ENCODE measurements at regions not wholly inside any gene's neighbourhood (a gene's known extent, or its start where the extent isn't known, plus 50 kb on each side); places are given as distances from the start of the nearest gene placed in this dataset.

DNA sequence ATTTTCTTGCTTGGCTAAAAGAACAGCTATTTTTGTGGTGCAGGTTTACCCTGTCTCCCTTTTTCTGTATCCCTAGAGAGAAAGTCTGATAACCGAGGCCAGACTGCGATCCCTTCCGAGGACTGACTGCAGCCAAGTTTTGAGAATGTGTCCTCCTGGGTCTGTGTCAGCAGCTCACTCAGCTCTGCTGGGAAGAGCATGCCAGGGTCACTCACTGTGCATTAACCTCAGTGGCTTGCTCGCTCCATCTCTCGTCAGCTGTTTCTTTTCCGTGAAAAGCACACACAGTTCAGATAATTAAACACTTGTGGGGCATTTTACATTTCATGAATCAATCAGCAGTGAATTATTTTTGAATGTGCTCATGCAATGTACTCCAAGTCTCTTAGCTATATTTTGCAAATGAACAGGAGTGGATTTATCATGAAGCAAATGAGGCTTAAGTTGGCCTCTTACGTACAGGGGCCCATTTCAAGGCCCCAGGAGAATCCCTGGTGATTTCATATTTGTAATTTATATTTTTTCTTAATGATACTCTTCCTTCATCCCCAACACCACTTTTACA lies 252.1 kb downstream of the SMARCA2 start:
- Histone ChIP-seq H2AFZ (ENCODE audit: control insufficient read depth, low read depth, low read length) (no peak overlapping the region), H3K79me2 (ENCODE audit: control insufficient read depth, insufficient read depth, low read length) (no peaks in the 10 kb centered on the region), H3K9me3 (replicated peaks; ENCODE audit: control insufficient read depth, insufficient read depth, low read length) (no peaks in the 10 kb centered on the region; the same call in 1 of the 3 replicates), H3K36me3 (ENCODE audit: control insufficient read depth in 2 of 2, insufficient read depth in 2 of 2, low read length in 1 of 2) (no peaks in the 10 kb centered on the region), H3K4me1 (ENCODE audit: control insufficient read depth, insufficient read depth, low read length) (no peaks in the 10 kb centered on the region), H3K4me2 (ENCODE audit: control insufficient read depth, insufficient read depth) (no peak overlapping the region), H3K27ac (ENCODE audit: control insufficient read depth, insufficient read depth) (no peak overlapping the region), H3K27me3 (replicated peaks in 1 of 2; ENCODE audit: control insufficient read depth in 2 of 2, insufficient read depth in 2 of 2, low read length in 1 of 2) (no peaks in the 10 kb centered on the region; a peak in 1 of 4 replicates), H3K4me3 (no peak overlapping the region), H3K9ac (ENCODE audit: control insufficient read depth, insufficient read depth, low read length) (no peak overlapping the region), H4K20me1 (ENCODE audit: control insufficient read depth, insufficient read depth) (no peaks in the 10 kb centered on the region)
- ChIA-PET POLR2A (no interaction called here), SMC1A (ENCODE audit: uncharacterized antibody, unreplicated experiment) (interaction anchor here (0.7 to 1.5 kb wide), 4 partner anchors 10 to 187 kb away, joined by 3 to 6 read pairs (median 4); no protein-coding TSS in a partner anchor), RAD21 (ENCODE audit: unreplicated experiment) (no interaction called here), CTCF (interaction anchor here (0.6 kb wide), 1 partner anchor 949 kb away, joined by 3 read pairs; no protein-coding TSS in a partner anchor)
- TF ChIP-seq CEBPB (IDR thresholded peaks at IDR 0.05; ENCODE audit: borderline replicate concordance in 1 of 2, low read depth in 2 of 2, low read length in 2 of 2), result no peak
- no peak for TF ChIP-seq KAT2A (conservative IDR thresholded peaks at IDR 0.05; ENCODE audit: control insufficient read depth, low read depth, low read length)
- TF ChIP-seq TBL1XR1 (IDR thresholded peaks at IDR 0.05; ENCODE audit: low read depth, low read length), result no peak
- TF ChIP-seq NR2C1 (IDR thresholded peaks at IDR 0.05), result no peak
- TF ChIP-seq, protein P1, sequence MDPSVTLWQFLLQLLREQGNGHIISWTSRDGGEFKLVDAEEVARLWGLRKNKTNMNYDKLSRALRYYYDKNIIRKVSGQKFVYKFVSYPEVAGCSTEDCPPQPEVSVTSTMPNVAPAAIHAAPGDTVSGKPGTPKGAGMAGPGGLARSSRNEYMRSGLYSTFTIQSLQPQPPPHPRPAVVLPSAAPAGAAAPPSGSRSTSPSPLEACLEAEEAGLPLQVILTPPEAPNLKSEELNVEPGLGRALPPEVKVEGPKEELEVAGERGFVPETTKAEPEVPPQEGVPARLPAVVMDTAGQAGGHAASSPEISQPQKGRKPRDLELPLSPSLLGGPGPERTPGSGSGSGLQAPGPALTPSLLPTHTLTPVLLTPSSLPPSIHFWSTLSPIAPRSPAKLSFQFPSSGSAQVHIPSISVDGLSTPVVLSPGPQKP (IDR thresholded peaks at IDR 0.05; ENCODE audit: low read depth, low read length), result no peak
- in situ Hi-C loops (cut with MboI), result no loop called here
- FAIRE-seq, result no peak
- no peak for DNase-seq (ENCODE audit: low read depth, low spot score)
- no TSS peak for BruUV-seq (replicated peaks)
- ATAC-seq, result no peak
- 51% methylated on average over 7 of the region's 7 CpGs for WGBS (ENCODE audit: insufficient coverage, insufficient replicate concordance, low lambda C conversion rate, missing lambda C conversion rate)
- intact Hi-C loops (cut with micrococcal nuclease; ENCODE audit: unreplicated experiment), result no loop called here

DNA sequence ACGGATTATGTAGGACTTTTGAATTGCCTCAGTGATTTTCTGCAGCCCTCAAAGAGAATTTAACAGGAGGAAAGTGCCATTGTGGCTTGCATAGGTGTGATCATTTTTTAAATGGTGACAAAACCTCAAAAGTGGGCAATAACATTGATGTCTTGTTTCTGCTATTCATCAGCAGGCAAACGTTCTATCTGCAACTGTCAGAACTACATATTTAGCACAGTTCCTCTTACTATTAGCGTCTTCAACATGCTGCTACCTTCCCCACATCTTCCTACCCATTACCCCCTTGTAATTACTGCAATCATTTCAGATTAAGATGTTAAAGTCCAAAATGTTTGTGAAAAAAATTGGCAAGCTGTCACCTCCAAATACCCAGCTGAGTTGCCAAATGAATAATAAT lies 254.6 kb downstream of the SMARCA2 start:
- Histone ChIP-seq H3K79me2 (ENCODE audit: control insufficient read depth, insufficient read depth, low read length) (no peaks in the 10 kb centered on the region), H3K27me3 (replicated peaks in 1 of 2; ENCODE audit: control insufficient read depth in 2 of 2, insufficient read depth in 2 of 2, low read length in 1 of 2) (no peaks in the 10 kb centered on the region; a peak in 1 of 4 replicates), H3K27ac (ENCODE audit: control insufficient read depth, insufficient read depth) (no peak overlapping the region), H3K36me3 (ENCODE audit: control insufficient read depth in 2 of 2, insufficient read depth in 2 of 2, low read length in 1 of 2) (no peaks in the 10 kb centered on the region), H3K4me3 (no peak overlapping the region), H3K9me3 (replicated peaks; ENCODE audit: control insufficient read depth, insufficient read depth, low read length) (no peaks in the 10 kb centered on the region; the same call in 1 of the 3 replicates), H3K4me2 (ENCODE audit: control insufficient read depth, insufficient read depth) (no peak overlapping the region), H3K9ac (ENCODE audit: control insufficient read depth, insufficient read depth, low read length) (no peak overlapping the region), H3K4me1 (ENCODE audit: control insufficient read depth, insufficient read depth, low read length) (no peaks in the 10 kb centered on the region), H4K20me1 (ENCODE audit: control insufficient read depth, insufficient read depth) (no peaks in the 10 kb centered on the region), H2AFZ (ENCODE audit: control insufficient read depth, low read depth, low read length) (no peak overlapping the region)
- intact Hi-C loops (cut with micrococcal nuclease; ENCODE audit: unreplicated experiment), result loop anchor here (10.0 kb wide), 1 partner anchor 1545 kb away; no protein-coding TSS in a partner anchor
- in situ Hi-C loops (cut with MboI), result loop anchor here (10.0 kb wide), 1 partner anchor 1545 kb away; no protein-coding TSS in a partner anchor
- WGBS (ENCODE audit: insufficient coverage, insufficient replicate concordance, low lambda C conversion rate, missing lambda C conversion rate), result 11% methylated on average over 3 of the region's 3 CpGs
- no TSS peak for BruUV-seq (replicated peaks)
- POLR2A ChIA-PET, result no interaction called here
- DNase-seq (ENCODE audit: low read depth, low spot score) (no peak), ATAC-seq (no peak), FAIRE-seq (no peak)
- CTCF ChIA-PET, result interaction anchor here (0.8 to 2.1 kb wide), 4 partner anchors 9 to 138 kb away, joined by 3 to 7 read pairs (median 4); no protein-coding TSS in a partner anchor
- RAD21 ChIA-PET (ENCODE audit: unreplicated experiment), result no interaction called here
- SMC1A ChIA-PET (ENCODE audit: uncharacterized antibody, unreplicated experiment), result interaction anchor here (0.8 to 1.1 kb wide), 2 partner anchors 144 to 431 kb away, joined by 3 read pairs; no protein-coding TSS in a partner anchor
- TF ChIP-seq EP300 (IDR thresholded peaks at IDR 0.05; ENCODE audit: borderline replicate concordance in 1 of 2, control insufficient read depth in 1 of 2, low read depth in 2 of 2, low read length in 2 of 2), result no peak
- no peak for TF ChIP-seq RELA (IDR thresholded peaks at IDR 0.05; ENCODE audit: borderline replicate concordance, partially characterized antibody)
- TF ChIP-seq JUNB (IDR thresholded peaks at IDR 0.05), result no peak
- TF ChIP-seq, protein P2, sequence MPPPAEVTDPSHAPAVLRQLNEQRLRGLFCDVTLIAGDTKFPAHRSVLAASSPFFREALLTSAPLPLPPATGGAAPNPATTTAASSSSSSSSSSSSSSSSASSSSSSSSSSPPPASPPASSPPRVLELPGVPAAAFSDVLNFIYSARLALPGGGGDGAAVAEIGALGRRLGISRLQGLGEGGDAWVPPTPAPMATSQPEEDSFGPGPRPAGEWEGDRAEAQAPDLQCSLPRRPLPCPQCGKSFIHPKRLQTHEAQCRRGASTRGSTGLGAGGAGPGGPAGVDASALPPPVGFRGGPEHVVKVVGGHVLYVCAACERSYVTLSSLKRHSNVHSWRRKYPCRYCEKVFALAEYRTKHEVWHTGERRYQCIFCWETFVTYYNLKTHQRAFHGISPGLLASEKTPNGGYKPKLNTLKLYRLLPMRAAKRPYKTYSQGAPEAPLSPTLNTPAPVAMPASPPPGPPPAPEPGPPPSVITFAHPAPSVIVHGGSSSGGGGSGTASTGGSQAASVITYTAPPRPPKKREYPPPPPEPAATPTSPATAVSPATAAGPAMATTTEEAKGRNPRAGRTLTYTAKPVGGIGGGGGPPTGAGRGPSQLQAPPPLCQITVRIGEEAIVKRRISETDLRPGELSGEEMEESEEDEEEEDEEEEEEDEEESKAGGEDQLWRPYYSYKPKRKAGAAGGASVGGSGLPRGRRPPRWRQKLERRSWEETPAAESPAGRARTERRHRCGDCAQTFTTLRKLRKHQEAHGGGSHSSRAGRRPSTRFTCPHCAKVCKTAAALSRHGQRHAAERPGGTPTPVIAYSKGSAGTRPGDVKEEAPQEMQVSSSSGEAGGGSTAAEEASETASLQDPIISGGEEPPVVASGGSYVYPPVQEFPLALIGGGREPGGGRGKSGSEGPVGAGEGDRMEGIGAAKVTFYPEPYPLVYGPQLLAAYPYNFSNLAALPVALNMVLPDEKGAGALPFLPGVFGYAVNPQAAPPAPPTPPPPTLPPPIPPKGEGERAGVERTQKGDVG (CRISPR knock-in tag; IDR thresholded peaks at IDR 0.05), result no peak
- TF ChIP-seq POU2F2 (IDR thresholded peaks at IDR 0.05; ENCODE audit: borderline replicate concordance, low read depth, low read length), result no peak
- no peak for TF ChIP-seq CBX3 (IDR thresholded peaks at IDR 0.05; ENCODE audit: borderline replicate concordance, low read depth)
- TF ChIP-seq PAX8 (IDR thresholded peaks at IDR 0.05), result no peak
- TF ChIP-seq BACH1 (IDR thresholded peaks at IDR 0.05; ENCODE audit: borderline replicate concordance), result no peak
